Kidney epithelial cell (primary cell): ENCODE measurements at regions not wholly inside any gene's neighbourhood (a gene's known extent, or its start where the extent isn't known, plus 50 kb on each side); places are given as distances from the start of the nearest gene placed in this dataset.
A peak's percentile ranks its signal among the peaks of the same experiment; 100 is the strongest.

Source experiments
- DNase-seq: peaks from one replicate; pipeline ENCODE4 v3.0.0-alpha.2; 2010; ENCODE audit warnings: low read depth
- H3K27me3 ChIP-seq: 2 replicates; pipeline ENCODE4 v1.6.0; 2011; ENCODE audit warnings: low read length; ENCODE audit not compliant: control insufficient read depth, insufficient read depth
- H3K36me3 ChIP-seq: 2 replicates; pipeline ENCODE4 v1.5.1; 2011; ENCODE audit warnings: low read length; ENCODE audit not compliant: control insufficient read depth, insufficient read depth
- H3K4me3 ChIP-seq: 2 replicates; pipeline ENCODE4 v1.5.1; 2011; ENCODE audit warnings: low read depth, mild to moderate bottlenecking, control low read depth, low read length
- CTCF ChIP-seq: IDR thresholded peaks from 2 replicates; pipeline ENCODE4 v1.5.1; 2011; ENCODE audit warnings: mild to moderate bottlenecking, moderate library complexity, low read length, control low read depth, inconsistent platforms; ENCODE audit not compliant: insufficient read depth, poor library complexity, severe bottlenecking

GRCh38 chr3:118760585-118761290, 273.9 kb downstream of the IGSF11 start:
- Histone ChIP-seq H3K27me3 (no peaks in the 10 kb centered on the region), H3K36me3 (no peaks in the 10 kb centered on the region), H3K4me3 (no peak overlapping the region)
- DNase-seq = no peak
- peak; percentile 11 for TF ChIP-seq CTCF

- Histone ChIP-seq H3K27me3 (no peaks in the 10 kb centered on the region), H3K4me3 (no peak overlapping the region), H3K36me3 (no peaks in the 10 kb centered on the region)
- no peak for DNase-seq
- TF ChIP-seq CTCF = no peak
Measured at GRCh38 chr3:118761291-118761606, 273.4 kb downstream of the IGSF11 start.

- Histone ChIP-seq H3K36me3 (no peaks in the 10 kb centered on the region), H3K27me3 (no peaks in the 10 kb centered on the region), H3K4me3 (no peak overlapping the region)
- DNase-seq = no peak
- TF ChIP-seq CTCF = no peak
Measured at GRCh38 chr3:118765636-118766305, 268.9 kb downstream of the IGSF11 start.

GRCh38 chr3:118766306-118766669, 268.4 kb downstream of the IGSF11 start:
- TF ChIP-seq CTCF = no peak
- H3K4me3 ChIP-seq = no peak overlapping the region
- H3K27me3 ChIP-seq = no peaks in the 10 kb centered on the region
- no peaks in the 10 kb centered on the region for H3K36me3 ChIP-seq
- DNase-seq = no peak

- no peak for DNase-seq
- no peak for TF ChIP-seq CTCF
- no peak overlapping the region for H3K4me3 ChIP-seq
- H3K27me3 ChIP-seq = no peaks in the 10 kb centered on the region
- H3K36me3 ChIP-seq = no peaks in the 10 kb centered on the region
Measured at GRCh38 chr3:118772036-118772435, 262.6 kb downstream of the IGSF11 start.

GRCh38 chr3:118772547-118773011, 262.1 kb downstream of the IGSF11 start:
- DNase-seq = peak; percentile 14
- H3K27me3 ChIP-seq = no peaks in the 10 kb centered on the region
- TF ChIP-seq CTCF = no peak
- H3K36me3 ChIP-seq = no peaks in the 10 kb centered on the region
- H3K4me3 ChIP-seq = no peak overlapping the region
